Activated CD4-positive, alpha-beta memory T cell treated with anti-CD3 and anti-CD28 coated beads for 36 hours (primary cell): ENCODE measurements at regions not wholly inside any gene's neighbourhood (a gene's known extent, or its start where the extent isn't known, plus 50 kb on each side); places are given as distances from the start of the nearest gene placed in this dataset.

Experiments
- CTCF ChIA-PET: fragments of 350-600 bp; sonication (Branson Sonifier 250); formaldehyde crosslinking; loops from one replicate; lab custom pipeline; 2021; ENCODE audit warnings: antibody characterized with exemption, inconsistent platforms; lab: Charles Lee
- POLR2A ChIA-PET: fragments of 350-600 bp; sonication (Branson Sonifier 250); formaldehyde crosslinking; loops from one replicate; lab custom pipeline; 2021; ENCODE audit warnings: antibody characterized with exemption; lab: Charles Lee
- DNase-seq: peaks from one replicate; pipeline ENCODE4 v3.0.0-alpha.2; 2020
- H3K27ac Mint-ChIP-seq: one replicate; pipeline ENCODE4 v1.8.0; 2021; ENCODE audit warnings: mixed read lengths
- H3K27me3 Mint-ChIP-seq: one replicate; pipeline ENCODE4 v1.8.0; 2021; ENCODE audit warnings: mixed read lengths
- H3K36me3 Mint-ChIP-seq: one replicate; pipeline ENCODE4 v1.8.0; 2021; ENCODE audit warnings: mixed read lengths
- H3K4me1 Mint-ChIP-seq: one replicate; pipeline ENCODE4 v1.8.0; 2021; ENCODE audit warnings: low read depth, mixed read lengths
- H3K4me3 Mint-ChIP-seq: one replicate; pipeline ENCODE4 v1.8.0; 2021; ENCODE audit warnings: mild to moderate bottlenecking, mixed read lengths
- H3K9me3 Mint-ChIP-seq: one replicate; pipeline ENCODE4 v1.8.0; 2021; ENCODE audit warnings: mixed read lengths
- intact Hi-C: fragments of 100-400 bp; cut with micrococcal nuclease; formaldehyde crosslinking; loops from one replicate; pipeline ENCODE4 v1.15.1; 2023

- H3K27ac Mint-ChIP-seq, result no peak overlapping the region
- POLR2A ChIA-PET, result no interaction called here
- no peaks in the 10 kb centered on the region for H3K9me3 Mint-ChIP-seq
- no peak overlapping the region for H3K4me3 Mint-ChIP-seq
- H3K36me3 Mint-ChIP-seq, result no peaks in the 10 kb centered on the region
- H3K27me3 Mint-ChIP-seq, result peaks cover 7% of the 10 kb centered on the region
- intact Hi-C loops, result no loop called here
- no peak for DNase-seq
- no peaks in the 10 kb centered on the region for H3K4me1 Mint-ChIP-seq
- CTCF ChIA-PET, result no interaction called here
Measured at GRCh38 chr19:5269926-5270325, 70.7 kb downstream of the PTPRS start.

- DNase-seq, result no peak
- H3K27me3 Mint-ChIP-seq, result peaks cover 5% of the 10 kb centered on the region
- no peak overlapping the region for H3K27ac Mint-ChIP-seq
- H3K36me3 Mint-ChIP-seq, result no peaks in the 10 kb centered on the region
- no peak overlapping the region for H3K4me3 Mint-ChIP-seq
- intact Hi-C loops, result no loop called here
- ChIA-PET POLR2A (no interaction called here), CTCF (no interaction called here)
- no peaks in the 10 kb centered on the region for H3K4me1 Mint-ChIP-seq
- no peaks in the 10 kb centered on the region for H3K9me3 Mint-ChIP-seq
Measured at GRCh38 chr19:5269279-5269678, 71.3 kb downstream of the PTPRS start.

- intact Hi-C loops, result no loop called here
- Mint-ChIP-seq H3K36me3 (no peaks in the 10 kb centered on the region), H3K27ac (no peak overlapping the region), H3K27me3 (peaks cover 5% of the 10 kb centered on the region), H3K9me3 (no peaks in the 10 kb centered on the region), H3K4me3 (no peak overlapping the region), H3K4me1 (no peaks in the 10 kb centered on the region)
- POLR2A ChIA-PET, result no interaction called here
- CTCF ChIA-PET, result no interaction called here
- DNase-seq, result no peak
Measured at GRCh38 chr19:5268801-5269200, 71.8 kb downstream of the PTPRS start.

- no peak overlapping the region for H3K27ac Mint-ChIP-seq
- no peaks in the 10 kb centered on the region for H3K9me3 Mint-ChIP-seq
- H3K27me3 Mint-ChIP-seq, result peaks cover 5% of the 10 kb centered on the region
- POLR2A ChIA-PET, result no interaction called here
- H3K4me1 Mint-ChIP-seq, result no peaks in the 10 kb centered on the region
- CTCF ChIA-PET, result no interaction called here
- H3K4me3 Mint-ChIP-seq, result no peak overlapping the region
- H3K36me3 Mint-ChIP-seq, result no peaks in the 10 kb centered on the region
- intact Hi-C loops, result no loop called here
- DNase-seq, result no peak
Measured at GRCh38 chr19:5265260-5265659, 75.4 kb downstream of the PTPRS start.

GRCh38 chr19:5264453-5264852, 76.2 kb downstream of the PTPRS start:
- H3K36me3 Mint-ChIP-seq, result no peaks in the 10 kb centered on the region
- H3K27me3 Mint-ChIP-seq, result peaks cover 5% of the 10 kb centered on the region
- POLR2A ChIA-PET, result no interaction called here
- DNase-seq, result no peak
- CTCF ChIA-PET, result no interaction called here
- H3K4me3 Mint-ChIP-seq, result no peak overlapping the region
- H3K27ac Mint-ChIP-seq, result no peak overlapping the region
- no peaks in the 10 kb centered on the region for H3K4me1 Mint-ChIP-seq
- no peaks in the 10 kb centered on the region for H3K9me3 Mint-ChIP-seq
- intact Hi-C loops, result no loop called here

- POLR2A ChIA-PET, result no interaction called here
- H3K27ac Mint-ChIP-seq, result no peak overlapping the region
Measured at GRCh38 chr19:5263615-5264014, 77.0 kb downstream of the PTPRS start.

GRCh38 chr19:5262721-5263120, 77.9 kb downstream of the PTPRS start:
- ChIA-PET POLR2A (no interaction called here), CTCF (no interaction called here)
- Mint-ChIP-seq H3K36me3 (no peaks in the 10 kb centered on the region), H3K9me3 (no peaks in the 10 kb centered on the region), H3K4me3 (no peak overlapping the region), H3K27ac (no peak overlapping the region), H3K27me3 (peaks cover 5% of the 10 kb centered on the region), H3K4me1 (no peaks in the 10 kb centered on the region)
- no peak for DNase-seq
- intact Hi-C loops, result no loop called here

More at GRCh38 chr19:5263615-5264014, 77.0 kb downstream of the PTPRS start:
- no peaks in the 10 kb centered on the region for H3K36me3 Mint-ChIP-seq
- intact Hi-C loops, result no loop called here
- peaks cover 5% of the 10 kb centered on the region for H3K27me3 Mint-ChIP-seq
- DNase-seq, result no peak
- no peak overlapping the region for H3K4me3 Mint-ChIP-seq
- no peaks in the 10 kb centered on the region for H3K4me1 Mint-ChIP-seq
- no peaks in the 10 kb centered on the region for H3K9me3 Mint-ChIP-seq
- CTCF ChIA-PET, result no interaction called here

GRCh38 chr19:5261156-5261890, 79.3 kb downstream of the PTPRS start:
- Mint-ChIP-seq H3K27me3 (no peaks in the 10 kb centered on the region), H3K27ac (no peak overlapping the region), H3K36me3 (no peaks in the 10 kb centered on the region), H3K4me3 (no peak overlapping the region), H3K4me1 (no peaks in the 10 kb centered on the region), H3K9me3 (peaks cover 6% of the 10 kb centered on the region)
- no peak for DNase-seq
- intact Hi-C loops, result no loop called here
- CTCF ChIA-PET, result no interaction called here
- POLR2A ChIA-PET, result no interaction called here

GRCh38 chr19:5260381-5260967, 80.1 kb downstream of the PTPRS start:
- Mint-ChIP-seq H3K36me3 (peaks cover 2% of the 10 kb centered on the region), H3K27ac (no peak overlapping the region), H3K9me3 (peaks cover 14% of the 10 kb centered on the region), H3K4me1 (no peaks in the 10 kb centered on the region), H3K4me3 (no peak overlapping the region), H3K27me3 (no peaks in the 10 kb centered on the region)
- DNase-seq, result no peak
- intact Hi-C loops, result no loop called here
- CTCF ChIA-PET, result no interaction called here
- POLR2A ChIA-PET, result no interaction called here

GRCh38 chr19:5259750-5260149, 80.9 kb downstream of the PTPRS start:
- H3K27ac Mint-ChIP-seq, result no peak overlapping the region
- H3K27me3 Mint-ChIP-seq, result no peaks in the 10 kb centered on the region
- peaks cover 5% of the 10 kb centered on the region for H3K36me3 Mint-ChIP-seq
- intact Hi-C loops, result no loop called here
- CTCF ChIA-PET, result no interaction called here
- no peak for DNase-seq
- H3K9me3 Mint-ChIP-seq, result peaks cover 22% of the 10 kb centered on the region
- no peak overlapping the region for H3K4me3 Mint-ChIP-seq
- H3K4me1 Mint-ChIP-seq, result no peaks in the 10 kb centered on the region
- POLR2A ChIA-PET, result no interaction called here

- Mint-ChIP-seq H3K27ac (no peak overlapping the region), H3K9me3 (peaks cover 38% of the 10 kb centered on the region), H3K4me3 (no peak overlapping the region), H3K27me3 (no peaks in the 10 kb centered on the region), H3K4me1 (no peaks in the 10 kb centered on the region), H3K36me3 (peaks cover 5% of the 10 kb centered on the region)
- no peak for DNase-seq
- intact Hi-C loops, result no loop called here
- CTCF ChIA-PET, result no interaction called here
- POLR2A ChIA-PET, result no interaction called here
Measured at GRCh38 chr19:5257155-5258045, 83.2 kb downstream of the PTPRS start.

- intact Hi-C loops, result no loop called here
Measured at GRCh38 chr19:5255602-5256231, 84.9 kb downstream of the PTPRS start.

More at GRCh38 chr19:5255602-5256231, 84.9 kb downstream of the PTPRS start:
- Mint-ChIP-seq H3K4me3 (no peak overlapping the region), H3K4me1 (no peaks in the 10 kb centered on the region), H3K36me3 (peaks cover 5% of the 10 kb centered on the region), H3K27ac (no peak overlapping the region), H3K9me3 (peaks cover 38% of the 10 kb centered on the region), H3K27me3 (no peaks in the 10 kb centered on the region)
- ChIA-PET POLR2A (no interaction called here), CTCF (no interaction called here)
- DNase-seq, result no peak
